Loucy (cell line): ENCODE measurements at regions not wholly inside any gene's neighbourhood (a gene's known extent, or its start where the extent isn't known, plus 50 kb on each side); places are given as distances from the start of the nearest gene placed in this dataset.

ENCODE experiments used
- EZH2phosphoT487 ChIP-seq: fragments of 200-600 bp; IDR thresholded peaks from 2 replicates; pipeline ENCODE4 v1.6.1; 2018; ENCODE audit warnings: antibody characterized with exemption, mild to moderate bottlenecking, moderate library complexity, borderline replicate concordance
- TF ChIP-seq, protein P1 (sequence below): fragments of 200-600 bp; sonication (generic); conservative IDR thresholded peaks from 2 replicates; pipeline ENCODE4 v1.5.1; 2014; ENCODE audit warnings: mild to moderate bottlenecking, antibody characterized with exemption, low read length

DNA sequence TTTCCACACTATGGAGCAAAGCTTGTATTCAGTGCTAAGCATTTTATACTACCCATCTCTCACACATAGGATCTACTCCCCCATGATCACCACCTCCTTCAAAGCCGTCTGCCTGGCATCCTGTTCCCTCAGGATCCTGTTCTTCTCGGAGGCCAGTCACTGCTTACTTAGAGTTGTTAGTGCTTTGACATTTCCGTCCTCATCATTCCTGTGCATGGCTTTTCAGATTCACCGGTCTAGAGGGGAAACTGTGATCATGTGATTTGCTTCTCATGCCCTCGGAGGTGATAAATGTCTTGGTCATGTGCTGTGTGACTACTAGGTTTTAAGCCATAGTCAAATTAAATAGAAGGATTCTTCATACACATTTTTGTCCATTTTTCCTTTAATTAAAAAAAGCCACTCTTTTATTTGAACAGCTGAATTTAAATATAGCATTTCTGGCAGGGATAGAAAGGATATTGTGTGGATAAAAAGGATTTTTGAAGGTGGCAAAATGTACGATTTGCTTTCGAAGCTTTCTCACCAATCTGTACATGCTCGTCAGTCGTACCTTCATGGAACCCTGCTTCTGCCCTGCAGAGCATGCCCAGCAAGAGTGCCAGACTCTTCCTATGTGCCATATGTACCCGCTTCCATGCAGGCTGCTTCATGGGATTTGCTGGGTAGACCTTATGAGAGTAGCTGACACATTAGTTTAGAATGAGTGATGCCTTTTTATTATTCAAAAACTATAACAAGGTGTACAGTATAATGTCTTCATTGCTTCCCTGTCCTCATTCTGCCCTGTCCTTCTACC, 53.3 kb downstream of the BMAL2 start:
- TF ChIP-seq, protein P1, sequence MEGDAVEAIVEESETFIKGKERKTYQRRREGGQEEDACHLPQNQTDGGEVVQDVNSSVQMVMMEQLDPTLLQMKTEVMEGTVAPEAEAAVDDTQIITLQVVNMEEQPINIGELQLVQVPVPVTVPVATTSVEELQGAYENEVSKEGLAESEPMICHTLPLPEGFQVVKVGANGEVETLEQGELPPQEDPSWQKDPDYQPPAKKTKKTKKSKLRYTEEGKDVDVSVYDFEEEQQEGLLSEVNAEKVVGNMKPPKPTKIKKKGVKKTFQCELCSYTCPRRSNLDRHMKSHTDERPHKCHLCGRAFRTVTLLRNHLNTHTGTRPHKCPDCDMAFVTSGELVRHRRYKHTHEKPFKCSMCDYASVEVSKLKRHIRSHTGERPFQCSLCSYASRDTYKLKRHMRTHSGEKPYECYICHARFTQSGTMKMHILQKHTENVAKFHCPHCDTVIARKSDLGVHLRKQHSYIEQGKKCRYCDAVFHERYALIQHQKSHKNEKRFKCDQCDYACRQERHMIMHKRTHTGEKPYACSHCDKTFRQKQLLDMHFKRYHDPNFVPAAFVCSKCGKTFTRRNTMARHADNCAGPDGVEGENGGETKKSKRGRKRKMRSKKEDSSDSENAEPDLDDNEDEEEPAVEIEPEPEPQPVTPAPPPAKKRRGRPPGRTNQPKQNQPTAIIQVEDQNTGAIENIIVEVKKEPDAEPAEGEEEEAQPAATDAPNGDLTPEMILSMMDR = no peak
- no peak for TF ChIP-seq EZH2phosphoT487
